HCT116 (cell line): ENCODE measurements at regions not wholly inside any gene's neighbourhood (a gene's known extent, or its start where the extent isn't known, plus 50 kb on each side); places are given as distances from the start of the nearest gene placed in this dataset.

Experiments
- ATAC-seq: fragments of 200-7000 bp; cut with Tn5 transposase; 2 replicates; pipeline ENCODE4 v1.9.1; 2020; ENCODE audit warnings: mild to moderate bottlenecking, moderate library complexity
- BruUV-seq: library from RNA; stranded (reverse); fragments of 400-500 nt; replicated peaks from 2 replicates; lab custom pipeline; 2021; lab: Mats Ljungman, UMichigan
- CTCF ChIA-PET: fragments of 300-600 bp; sonication (Branson Sonifier 250); formaldehyde crosslinking; loops from one replicate; lab custom pipeline; 2021; ENCODE audit warnings: antibody characterized with exemption; lab: Charles Lee
- POLR2A ChIA-PET: fragments of 300-600, 350-600 bp; sonication (Branson Sonifier 250); formaldehyde crosslinking; loops from one replicate; lab custom pipeline; 2021; ENCODE audit warnings: antibody characterized with exemption; lab: Charles Lee
- RAD21 ChIA-PET, 2 experiments: fragments of 300-600 bp; sonication (Branson Sonifier 250); formaldehyde crosslinking; loops; one replicate each; lab custom pipeline; 2023; ENCODE audit warnings: low total read pairs in 2 of 2; ENCODE audit not compliant: uncharacterized antibody in 2 of 2, unreplicated experiment in 2 of 2, low non-redundant PET in 1 of 2; lab: Charles Lee
- DNase-seq: peaks from one replicate; pipeline ENCODE4 v3.0.0-alpha.2; 2010; ENCODE audit warnings: low read depth, low spot score
- H2AFZ ChIP-seq: fragments of 200-600 bp; shearing (Covaris generic), sonication (generic); 2 replicates; pipeline ENCODE4 v1.6.1; 2017; ENCODE audit warnings: low read depth, mixed run types, mixed read lengths, antibody characterized with exemption, low read length; ENCODE audit not compliant: poor library complexity, severe bottlenecking
- H3K27ac ChIP-seq: 2 replicates; pipeline ENCODE4 v1.5.1; 2012; ENCODE audit warnings: low read depth, low read length
- H3K27me3 ChIP-seq: fragments of 200-600 bp; sonication (generic); 2 replicates; pipeline ENCODE4 v1.6.1; 2016; ENCODE audit warnings: mixed run types, low read length, mixed read lengths; ENCODE audit not compliant: insufficient read depth
- H3K36me3 ChIP-seq, 2 experiments: fragments of 200-500 bp in 1 of 2; fragments of 200-600 bp in 1 of 2; sonication (Bioruptor generic) in 1 of 2; sonication (generic) in 1 of 2; 2 replicates each; pipeline versions ENCODE4 v1.5.1 to v1.6.1; 2014 to 2016; ENCODE audit warnings: low read length in 2 of 2, inconsistent platforms in 1 of 2, mixed read lengths in 1 of 2, mixed run types in 1 of 2; ENCODE audit not compliant: insufficient read depth in 2 of 2, control insufficient read depth in 1 of 2
- H3K4me1 ChIP-seq, 2 experiments: fragments of 200-600 bp in 1 of 2; sonication (generic) in 1 of 2; 2 replicates each; pipeline versions ENCODE4 v1.5.1 to v1.6.1; 2012 to 2017; ENCODE audit warnings: low read length in 2 of 2, inconsistent platforms in 1 of 2, mild to moderate bottlenecking in 1 of 2, mixed read lengths in 1 of 2, mixed run types in 1 of 2, moderate library complexity in 1 of 2; ENCODE audit not compliant: insufficient read depth in 2 of 2, control insufficient read depth in 1 of 2
- H3K4me2 ChIP-seq: fragments of 200-600 bp; sonication (generic); 2 replicates; pipeline ENCODE4 v1.6.1; 2017; ENCODE audit warnings: mixed run types, low read length, mixed read lengths
- H3K4me3 ChIP-seq, 2 experiments: fragments of 200-600 bp in 1 of 2; sonication (generic) in 1 of 2; replicated peaks in 1 of 2; 2 replicates each; pipeline ENCODE4 v1.5.1; 2011 to 2016; ENCODE audit warnings: low read length in 2 of 2, control low read depth in 1 of 2, low read depth in 1 of 2, mild to moderate bottlenecking in 1 of 2, mixed read lengths in 1 of 2, mixed run types in 1 of 2
- H3K79me2 ChIP-seq: fragments of 200-600 bp; sonication (generic); 2 replicates; pipeline ENCODE4 v1.6.1; 2017; ENCODE audit warnings: mild to moderate bottlenecking, mixed run types, low read length, moderate library complexity, mixed read lengths; ENCODE audit not compliant: insufficient read depth
- H3K9ac ChIP-seq: fragments of 200-600 bp; sonication (generic); 2 replicates; pipeline ENCODE4 v1.6.1; 2016; ENCODE audit warnings: low read length, mixed read lengths
- H3K9me2 ChIP-seq: fragments of 200-600 bp; sonication (generic), shearing (Covaris generic); 2 replicates; pipeline ENCODE4 v1.6.1; 2017; ENCODE audit warnings: mixed run types, mild to moderate bottlenecking, moderate library complexity; ENCODE audit not compliant: insufficient read depth
- H3K9me3 ChIP-seq, 2 experiments: fragments of 200-500 bp in 1 of 2; fragments of 200-600 bp in 1 of 2; sonication (Bioruptor generic) in 1 of 2; sonication (generic) in 1 of 2; 2 replicates each; pipeline ENCODE4 v1.6.1; 2014 to 2017; ENCODE audit warnings: low read length in 2 of 2, mixed read lengths in 2 of 2, inconsistent platforms in 1 of 2, low read depth in 1 of 2, mild to moderate bottlenecking in 1 of 2, mixed run types in 1 of 2, moderate library complexity in 1 of 2; ENCODE audit not compliant: control insufficient read depth in 1 of 2, insufficient read depth in 1 of 2
- H4K20me1 ChIP-seq: fragments of 200-600 bp; sonication (generic), shearing (Covaris generic); 2 replicates; pipeline ENCODE4 v1.6.1; 2017; ENCODE audit warnings: mixed run types, mild to moderate bottlenecking, moderate library complexity; ENCODE audit not compliant: insufficient read depth
- CBX3 ChIP-seq: IDR thresholded peaks from 2 replicates; pipeline ENCODE4 v1.6.1; 2012; ENCODE audit warnings: low read depth
- CEBPB ChIP-seq: IDR thresholded peaks from 2 replicates; pipeline ENCODE4 v1.6.1; 2012; ENCODE audit warnings: low read depth
- JUND ChIP-seq: IDR thresholded peaks from 2 replicates; pipeline ENCODE4 v1.6.1; 2012
- POLR2A ChIP-seq: IDR thresholded peaks from 2 replicates; pipeline ENCODE4 v1.7.0; 2011; ENCODE audit warnings: borderline replicate concordance; ENCODE audit not compliant: insufficient read depth, insufficient read length; ENCODE audit errors: extremely low read depth
- POLR2AphosphoS5 ChIP-seq: IDR thresholded peaks from 2 replicates; pipeline ENCODE4 v1.6.1; 2011; ENCODE audit warnings: mild to moderate bottlenecking, low read depth, low read length, moderate library complexity
- SIN3A ChIP-seq: IDR thresholded peaks from 2 replicates; pipeline ENCODE4 v1.6.1; 2012; ENCODE audit warnings: low read depth
- SP1 ChIP-seq: IDR thresholded peaks from 2 replicates; pipeline ENCODE4 v1.6.1; 2012; ENCODE audit warnings: low read depth
- TCF7L2 ChIP-seq: IDR thresholded peaks from 2 replicates; pipeline ENCODE4 v1.7.0; 2011; ENCODE audit warnings: borderline replicate concordance, inconsistent platforms; ENCODE audit not compliant: insufficient read depth, insufficient read length; ENCODE audit errors: extremely low read depth
- YY1 ChIP-seq: IDR thresholded peaks from 2 replicates; pipeline ENCODE4 v1.6.1; 2011; ENCODE audit warnings: low read length, low read depth, moderate library complexity, mild to moderate bottlenecking; ENCODE audit not compliant: insufficient replicate concordance; ENCODE audit errors: extremely low read depth
- ZBTB33 ChIP-seq: IDR thresholded peaks from 2 replicates; pipeline ENCODE4 v1.6.1; 2011; ENCODE audit warnings: mild to moderate bottlenecking, low read length, moderate library complexity; ENCODE audit not compliant: insufficient replicate concordance; ENCODE audit errors: extremely low read depth
- ZFX ChIP-seq: fragments of 450-650 bp; IDR thresholded peaks from 2 replicates; pipeline ENCODE4 v1.6.1; 2017
- intact Hi-C: fragments of 100-400 bp; cut with micrococcal nuclease; formaldehyde crosslinking; loops from 2 replicates; pipeline ENCODE4 v1.10.0; 2022
- TF ChIP-seq, protein P1 (sequence below): IDR thresholded peaks from 2 replicates; pipeline ENCODE4 v1.6.1; 2012
- TF ChIP-seq, protein P2 (sequence below), 3 experiments: fragments of 200-600 bp in 1 of 3; sonication (generic) in 1 of 3; IDR thresholded peaks in 2 of 3; conservative IDR thresholded peaks in 1 of 3; 2 replicates each; pipeline ENCODE4 v1.5.1; 2012 to 2017; ENCODE audit warnings: low read depth in 2 of 3, low read length in 2 of 3, antibody characterized with exemption in 1 of 3, borderline replicate concordance in 1 of 3, control low read depth in 1 of 3, mild to moderate bottlenecking in 1 of 3, mixed read lengths in 1 of 3, mixed run types in 1 of 3, moderate library complexity in 1 of 3; ENCODE audit not compliant: insufficient read depth in 1 of 3

- CTCF ChIA-PET, result no interaction called here
- intact Hi-C loops, result no loop called here
- RAD21 ChIA-PET, result no interaction called here
Measured at GRCh38 chr14:89480278-89480677, 63.2 kb upstream of the FOXN3 start.

More at GRCh38 chr14:89480278-89480677, 63.2 kb upstream of the FOXN3 start:
- POLR2A ChIA-PET, result no interaction called here
- Histone ChIP-seq H2AFZ (no peak overlapping the region), H3K36me3 (no peaks in the 10 kb centered on the region), H4K20me1 (no peaks in the 10 kb centered on the region), H3K4me3 (no peak overlapping the region), H3K9ac (no peak overlapping the region), H3K4me2 (no peak overlapping the region), H3K4me1 (peaks cover 0 to 3% of the 10 kb centered on the region in 2 experiments; a peak in 1 of 4 replicates), H3K9me3 (no peaks in the 10 kb centered on the region), H3K9me2 (no peaks in the 10 kb centered on the region)
- no TSS peak for BruUV-seq
- DNase-seq, result no peak
- TF ChIP-seq TCF7L2, result no peak
- no peak for TF ChIP-seq SP1
- TF ChIP-seq, protein P1, sequence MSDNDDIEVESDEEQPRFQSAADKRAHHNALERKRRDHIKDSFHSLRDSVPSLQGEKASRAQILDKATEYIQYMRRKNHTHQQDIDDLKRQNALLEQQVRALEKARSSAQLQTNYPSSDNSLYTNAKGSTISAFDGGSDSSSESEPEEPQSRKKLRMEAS, result no peak
- TF ChIP-seq SIN3A, result no peak
- no peak for TF ChIP-seq POLR2AphosphoS5
- TF ChIP-seq YY1, result no peak
- no peak for TF ChIP-seq JUND
- TF ChIP-seq CBX3, result no peak
- TF ChIP-seq CEBPB, result no peak
- no peak for TF ChIP-seq ZFX
- TF ChIP-seq, protein P2, sequence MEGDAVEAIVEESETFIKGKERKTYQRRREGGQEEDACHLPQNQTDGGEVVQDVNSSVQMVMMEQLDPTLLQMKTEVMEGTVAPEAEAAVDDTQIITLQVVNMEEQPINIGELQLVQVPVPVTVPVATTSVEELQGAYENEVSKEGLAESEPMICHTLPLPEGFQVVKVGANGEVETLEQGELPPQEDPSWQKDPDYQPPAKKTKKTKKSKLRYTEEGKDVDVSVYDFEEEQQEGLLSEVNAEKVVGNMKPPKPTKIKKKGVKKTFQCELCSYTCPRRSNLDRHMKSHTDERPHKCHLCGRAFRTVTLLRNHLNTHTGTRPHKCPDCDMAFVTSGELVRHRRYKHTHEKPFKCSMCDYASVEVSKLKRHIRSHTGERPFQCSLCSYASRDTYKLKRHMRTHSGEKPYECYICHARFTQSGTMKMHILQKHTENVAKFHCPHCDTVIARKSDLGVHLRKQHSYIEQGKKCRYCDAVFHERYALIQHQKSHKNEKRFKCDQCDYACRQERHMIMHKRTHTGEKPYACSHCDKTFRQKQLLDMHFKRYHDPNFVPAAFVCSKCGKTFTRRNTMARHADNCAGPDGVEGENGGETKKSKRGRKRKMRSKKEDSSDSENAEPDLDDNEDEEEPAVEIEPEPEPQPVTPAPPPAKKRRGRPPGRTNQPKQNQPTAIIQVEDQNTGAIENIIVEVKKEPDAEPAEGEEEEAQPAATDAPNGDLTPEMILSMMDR (IDR thresholded peaks at IDR 0.05 in 2 of 3, conservative IDR thresholded peaks at IDR 0.05 in 1 of 3; ENCODE audit: borderline replicate concordance in 1 of 3, insufficient read depth in 1 of 3, low read depth in 2 of 3, low read length in 2 of 3), result no peak
- no peak for TF ChIP-seq ZBTB33
- no peak for TF ChIP-seq POLR2A
- TF ChIP-seq, all 23 proteins: peak for 0
- Histone ChIP-seq H3K79me2 (no peaks in the 10 kb centered on the region), H3K27me3 (no peaks in the 10 kb centered on the region), H3K27ac (no peak overlapping the region)
- ATAC-seq, result no peak
